Left forelimb (tissue), 1 donor: ENCODE measurements at regions not wholly inside any gene's neighbourhood (a gene's known extent, or its start where the extent isn't known, plus 50 kb on each side); places are given as distances from the start of the nearest gene placed in this dataset.

Experiments
- DNase-seq: peaks from one replicate; pipeline ENCODE4 v3.0.0-alpha.2; 2018; ENCODE audit warnings: low spot score

DNA sequence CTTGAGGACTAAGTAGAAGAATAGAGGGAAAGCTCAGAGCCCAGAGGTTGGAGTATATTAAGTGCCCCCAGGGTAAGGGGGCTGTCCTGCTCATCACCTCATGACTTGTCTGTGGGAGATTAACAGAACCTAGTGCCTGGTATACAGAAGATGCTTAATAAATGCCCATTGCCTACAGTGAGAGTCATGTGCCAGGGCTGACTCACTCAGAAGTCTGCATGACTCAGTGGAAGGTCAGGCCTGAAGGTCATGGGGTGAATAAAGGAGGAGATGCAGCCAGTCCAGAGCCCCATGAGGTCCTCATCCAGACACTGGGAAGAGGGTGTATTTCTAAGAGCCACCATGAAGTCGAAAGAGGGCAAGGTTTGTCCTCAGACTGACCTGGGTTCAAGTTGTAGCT is 62.5 kb upstream of the TLE3 start:
- peak; percentile 20 for DNase-seq

DNA sequence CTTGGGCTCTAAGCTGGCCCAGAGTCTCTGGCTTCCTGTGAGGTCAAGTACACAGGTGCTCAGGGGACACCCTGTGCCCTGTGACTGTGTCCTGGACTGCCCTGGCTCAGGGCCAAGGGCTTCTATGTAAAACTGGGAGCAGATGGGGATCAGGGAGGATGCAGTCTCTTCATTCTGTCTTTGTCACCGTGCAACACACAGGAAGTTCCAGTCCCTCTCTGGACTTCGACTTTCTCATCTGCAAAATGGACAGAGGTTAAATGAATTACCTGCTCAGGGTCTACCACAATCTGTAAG is 61.9 kb upstream of the TLE3 start:
- DNase-seq, result no peak

GRCh38 chr15:70159001-70159712 is 61.4 kb upstream of the TLE3 start:
- DNase-seq, result peak; percentile 58

GRCh38 chr15:70158309-70159000 is 60.7 kb upstream of the TLE3 start:
- DNase-seq, result peak; percentile 55

DNA sequence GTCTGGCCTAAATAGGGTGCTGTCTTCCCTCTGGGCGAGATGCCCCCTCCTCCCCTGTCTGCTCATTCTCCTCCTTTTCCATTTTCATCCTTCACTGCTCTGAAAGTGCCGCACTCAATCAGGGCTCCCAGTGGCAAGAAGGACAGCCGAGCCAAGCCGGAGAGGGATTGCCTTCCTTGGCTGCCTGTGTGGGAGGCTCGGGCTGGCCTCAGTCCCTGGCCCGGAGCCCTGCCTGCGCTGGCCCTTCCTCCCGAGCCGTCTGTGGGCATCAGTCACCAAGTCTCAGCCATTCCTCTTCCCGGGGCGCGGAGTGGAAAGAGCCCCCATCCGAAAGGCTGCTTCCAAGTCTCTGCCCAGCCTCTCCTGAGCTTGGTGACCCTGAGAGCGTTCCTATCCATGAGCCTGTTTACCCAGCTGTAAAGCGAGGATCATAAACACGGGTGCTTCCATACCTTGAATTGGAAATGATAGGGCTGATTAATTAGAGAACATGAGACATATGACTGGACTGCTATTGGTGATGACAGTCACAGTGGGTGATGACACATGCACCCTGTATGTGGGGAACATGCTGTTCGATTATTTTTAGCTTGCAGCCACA is 59.1 kb upstream of the TLE3 start:
- peak; percentile 78 for DNase-seq

GRCh38 chr15:70154718-70155347 is 57.1 kb upstream of the TLE3 start:
- DNase-seq, result peak; percentile 57

- DNase-seq, result peak; percentile 50
Measured at GRCh38 chr15:70153921-70154717, 56.4 kb upstream of the TLE3 start.

GRCh38 chr15:70152070-70152480 is 54.4 kb upstream of the TLE3 start:
- DNase-seq, result peak; percentile 56

DNA sequence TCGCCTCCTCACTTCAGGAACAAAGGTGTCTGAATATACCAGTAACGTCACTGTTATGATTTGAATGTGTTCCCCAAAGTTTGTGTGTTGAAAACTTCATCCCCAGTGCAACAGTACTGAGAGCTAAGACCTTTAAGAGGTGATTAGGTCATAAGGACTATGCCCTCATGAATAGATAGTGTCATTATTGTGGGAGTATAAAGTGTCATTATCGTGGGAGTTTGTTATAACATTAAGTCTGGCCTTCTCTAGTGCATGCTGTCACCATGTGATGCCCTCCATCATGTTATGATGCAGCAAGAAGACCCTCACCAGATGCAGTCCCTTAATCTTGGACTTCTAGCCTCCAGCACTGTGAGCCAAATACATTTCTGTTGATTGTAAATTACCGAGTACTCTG is 53.7 kb upstream of the TLE3 start:
- DNase-seq, result no peak

GRCh38 chr15:70151003-70151402 is 53.3 kb upstream of the TLE3 start:
- DNase-seq, result no peak

DNA sequence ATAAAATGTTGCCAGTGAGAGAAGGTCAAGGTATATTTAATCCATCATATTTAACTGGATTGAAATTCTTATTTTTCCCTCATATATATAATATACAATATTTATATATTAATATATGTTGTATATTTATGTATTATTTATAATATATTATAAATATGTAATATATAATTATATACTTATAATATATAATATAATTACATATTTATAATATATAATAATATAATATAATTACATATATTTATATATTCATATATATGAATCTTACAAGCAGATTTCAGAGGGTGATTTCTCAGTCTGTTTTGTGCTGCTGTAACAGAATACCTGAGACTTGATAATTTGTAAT is 52.7 kb upstream of the TLE3 start:
- DNase-seq, result no peak

DNA sequence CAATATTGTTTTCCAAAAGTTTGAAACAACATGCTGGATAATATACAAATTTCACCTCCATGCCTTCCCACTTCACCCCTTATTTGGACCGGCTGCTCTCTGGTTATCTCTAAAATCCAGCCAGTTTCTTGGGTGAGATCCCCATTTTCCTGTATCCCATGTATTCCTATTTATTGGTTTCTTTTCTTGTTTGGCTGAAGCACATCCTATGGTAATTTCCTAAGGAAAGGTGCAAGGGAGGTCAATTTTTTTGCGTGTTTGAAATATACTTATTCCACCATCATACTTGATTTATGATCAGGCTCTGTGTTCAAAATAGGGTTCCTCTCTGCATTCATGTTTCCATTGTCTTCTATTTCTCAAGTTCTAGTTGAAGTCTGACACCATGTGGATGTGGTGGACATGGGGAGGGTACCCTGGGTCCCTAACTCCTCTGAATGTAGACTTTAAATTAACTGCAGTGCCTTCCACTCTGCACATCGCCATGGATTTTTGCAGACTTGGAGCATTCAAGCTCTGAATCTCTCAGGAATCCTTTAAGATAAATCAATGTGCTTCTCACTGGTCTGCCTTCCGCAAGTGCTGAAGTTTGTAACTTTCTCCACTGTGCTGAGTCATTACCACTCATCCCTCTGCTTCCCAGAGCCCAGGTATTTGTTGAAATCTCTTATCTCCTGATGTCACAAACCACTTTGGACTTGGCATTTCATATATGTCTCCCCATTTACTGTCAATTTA is 52.1 kb upstream of the TLE3 start:
- no peak for DNase-seq

DNA sequence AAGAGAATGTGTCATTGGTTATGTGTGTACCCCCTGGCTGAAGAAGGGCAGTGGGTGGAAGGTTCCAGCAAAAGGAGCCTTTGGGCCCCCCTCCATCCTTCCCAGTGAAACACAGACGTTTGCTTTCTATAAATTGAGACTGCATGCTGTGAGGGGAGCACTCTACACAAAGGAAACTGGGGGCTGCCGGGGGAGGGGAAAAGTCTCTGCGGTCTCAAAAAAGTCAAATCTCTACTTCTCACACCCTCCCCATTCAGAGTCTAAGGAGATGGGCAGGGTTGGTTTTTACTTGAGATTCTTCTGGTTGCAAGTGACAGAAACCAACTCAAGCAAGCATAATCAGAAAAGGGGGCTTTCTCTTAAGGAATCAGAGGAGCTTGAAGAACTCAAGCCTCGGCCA is 50.1 kb upstream of the TLE3 start:
- no peak for DNase-seq
